Ovary (tissue), 7 donors: ENCODE measurements at regions not wholly inside any gene's neighbourhood (a gene's known extent, or its start where the extent isn't known, plus 50 kb on each side); places are given as distances from the start of the nearest gene placed in this dataset.

Source experiments
- DNase-seq, 5 donors: peaks; one replicate each; pipeline ENCODE4 v3.0.0-alpha.2; 2019 to 2020
- H3K27ac ChIP-seq, 2 donors: fragments of 200-600 bp; one replicate each; pipeline versions ENCODE4 v1.5.1 to v1.8.0; 2019 to 2022
- H3K27me3 ChIP-seq: fragments of 200-600 bp; one replicate; pipeline ENCODE4 v1.8.0; 2022
- H3K36me3 ChIP-seq: fragments of 200-600 bp; sonication (generic); one replicate; pipeline ENCODE4 v1.5.1; 2019
- H3K4me1 ChIP-seq: one replicate; pipeline ENCODE4 v1.8.1; 2013; ENCODE audit warnings: mild to moderate bottlenecking, moderate library complexity; ENCODE audit not compliant: insufficient read depth
- H3K4me3 ChIP-seq: fragments of 200-600 bp; sonication (generic); one replicate; pipeline ENCODE4 v1.5.1; 2017
- H3K9me3 ChIP-seq, 2 donors: fragments of 200-600 bp in 1 of 2; sonication (generic) in 1 of 2; one replicate each; pipeline versions ENCODE4 v1.5.1 to v1.8.1; 2013 to 2019; ENCODE audit warnings: mild to moderate bottlenecking in 1 of 2, moderate library complexity in 1 of 2
- CTCF ChIP-seq, 3 donors: fragments of 450-650 bp in 2 of 3; fragments of 200-600 bp in 1 of 3; IDR thresholded peaks; one replicate each; pipeline versions ENCODE4 v1.5.1 to v1.8.0; 2016 to 2022; ENCODE audit warnings: antibody characterized with exemption in 3 of 3, mild to moderate bottlenecking in 1 of 3
- EP300 ChIP-seq: sonication (generic); formaldehyde crosslinking; IDR thresholded peaks from one replicate; pipeline ENCODE4 v1.6.1; 2017; ENCODE audit warnings: antibody characterized with exemption
- POLR2A ChIP-seq: fragments of 450-650 bp; IDR thresholded peaks from one replicate; pipeline ENCODE4 v1.6.1; 2017; ENCODE audit warnings: antibody characterized with exemption, mild to moderate bottlenecking, moderate library complexity
- WGBS, 3 donors: extraction: QIAGEN DNeasy Blood & Tissue Kit in 1 of 3; methylation state at CpG; one replicate each; pipeline versions ENCODE4 v1.1.5 to v1.1.7; 2013 to 2017; 5-methylcytosine and 5-hydroxymethylcytosine counted together
- intact Hi-C, 4 donors: fragments of 100-400 bp; cut with DNase I; formaldehyde crosslinking; loops; one replicate each; pipeline versions ENCODE4 v1.11.0 to v1.15.1; 2022 to 2023
- donor health status: DM: no; HTN: no; CAD: no; lungs with moderate emphysema.
- donor health status: DM: no; HTN: no; CAD: no.
- donor health status: Bipolar disorder and iron deficiency.
- donor health status: DM: no; HTN: no; CAD: no.
- donor health status: DM: yes; HTN: yes; CAD: no.

GRCh38 chr1:188611432-188611831 lies 1782.7 kb downstream of the PLA2G4A start:
- Histone ChIP-seq H3K36me3 (no peaks in the 10 kb centered on the region), H3K4me3 (no peak overlapping the region), H3K9me3 (no peaks in the 10 kb centered on the region), H3K27ac (no peak overlapping the region), H3K27me3 (no peaks in the 10 kb centered on the region), H3K4me1 (no peaks in the 10 kb centered on the region)
- no peak for TF ChIP-seq POLR2A
- intact Hi-C loops, result no loop called here
- WGBS, 3 donors, result 85 to 92% (median 88%) methylated on average over 4 of the region's 4 CpGs
- DNase-seq, result no peak

- H3K9me3 ChIP-seq, result no peaks in the 10 kb centered on the region
- no peak for TF ChIP-seq CTCF (IDR thresholded peaks at IDR 0.05)
- intact Hi-C loops, result no loop called here
- H3K27me3 ChIP-seq, result no peaks in the 10 kb centered on the region
- WGBS, 3 donors, result 56 to 82% (median 68%) methylated on average over 1 of the region's 1 CpG
- no peak overlapping the region for H3K4me3 ChIP-seq
- no peaks in the 10 kb centered on the region for H3K36me3 ChIP-seq
- no peaks in the 10 kb centered on the region for H3K4me1 ChIP-seq
- no peak overlapping the region for H3K27ac ChIP-seq
- no peak for DNase-seq
Measured at GRCh38 chr1:188615321-188615720, 1786.6 kb downstream of the PLA2G4A start.

- no peak for DNase-seq
- WGBS, 3 donors, result 88 to 95% (median 95%) methylated on average over 4 of the region's 4 CpGs
- no peaks in the 10 kb centered on the region for H3K4me1 ChIP-seq
- no peak overlapping the region for H3K27ac ChIP-seq
- H3K9me3 ChIP-seq, result no peaks in the 10 kb centered on the region
- intact Hi-C loops, result no loop called here
- H3K36me3 ChIP-seq, result no peaks in the 10 kb centered on the region
- TF ChIP-seq POLR2A (no peak), CTCF (IDR thresholded peaks at IDR 0.05) (no peak), EP300 (no peak)
- H3K4me3 ChIP-seq, result no peak overlapping the region
- H3K27me3 ChIP-seq, result no peaks in the 10 kb centered on the region
Measured at GRCh38 chr1:188620236-188620635, 1791.5 kb downstream of the PLA2G4A start.

- Histone ChIP-seq H3K9me3 (no peaks in the 10 kb centered on the region), H3K4me3 (no peak overlapping the region), H3K4me1 (no peaks in the 10 kb centered on the region), H3K27ac (no peak overlapping the region), H3K36me3 (no peaks in the 10 kb centered on the region), H3K27me3 (no peaks in the 10 kb centered on the region)
- TF ChIP-seq POLR2A, result no peak
- no peak for TF ChIP-seq EP300
- no peak for TF ChIP-seq CTCF (IDR thresholded peaks at IDR 0.05)
- DNase-seq, result no peak
- intact Hi-C loops, result no loop called here
- WGBS, 3 donors, result 75 to 87% (median 85%) methylated on average over 2 of the region's 2 CpGs
Measured at GRCh38 chr1:188641566-188642211, 1812.9 kb downstream of the PLA2G4A start.

GRCh38 chr1:188642704-188643103 lies 1814.0 kb downstream of the PLA2G4A start:
- 93 to 97% (median 97%) methylated on average over 5 of the region's 5 CpGs for WGBS, 3 donors
- no peaks in the 10 kb centered on the region for H3K36me3 ChIP-seq
- intact Hi-C loops, result no loop called here
- DNase-seq, result no peak
- H3K27ac ChIP-seq, result no peak overlapping the region
- H3K4me1 ChIP-seq, result no peaks in the 10 kb centered on the region
- no peaks in the 10 kb centered on the region for H3K9me3 ChIP-seq
- H3K27me3 ChIP-seq, result no peaks in the 10 kb centered on the region
- TF ChIP-seq POLR2A (no peak), EP300 (no peak), CTCF (IDR thresholded peaks at IDR 0.05) (no peak)
- no peak overlapping the region for H3K4me3 ChIP-seq
